HG03342 (cell line): ENCODE measurements at regions not wholly inside any gene's neighbourhood (a gene's known extent, or its start where the extent isn't known, plus 50 kb on each side); places are given as distances from the start of the nearest gene placed in this dataset.

Source experiments
- ATAC-seq: cut with Tn5 transposase; IDR thresholded peaks from one replicate; pipeline ENCODE4 v1.9.1; 2021; ENCODE audit warnings: mild to moderate bottlenecking, moderate library complexity; ENCODE audit not compliant: unreplicated experiment

DNA sequence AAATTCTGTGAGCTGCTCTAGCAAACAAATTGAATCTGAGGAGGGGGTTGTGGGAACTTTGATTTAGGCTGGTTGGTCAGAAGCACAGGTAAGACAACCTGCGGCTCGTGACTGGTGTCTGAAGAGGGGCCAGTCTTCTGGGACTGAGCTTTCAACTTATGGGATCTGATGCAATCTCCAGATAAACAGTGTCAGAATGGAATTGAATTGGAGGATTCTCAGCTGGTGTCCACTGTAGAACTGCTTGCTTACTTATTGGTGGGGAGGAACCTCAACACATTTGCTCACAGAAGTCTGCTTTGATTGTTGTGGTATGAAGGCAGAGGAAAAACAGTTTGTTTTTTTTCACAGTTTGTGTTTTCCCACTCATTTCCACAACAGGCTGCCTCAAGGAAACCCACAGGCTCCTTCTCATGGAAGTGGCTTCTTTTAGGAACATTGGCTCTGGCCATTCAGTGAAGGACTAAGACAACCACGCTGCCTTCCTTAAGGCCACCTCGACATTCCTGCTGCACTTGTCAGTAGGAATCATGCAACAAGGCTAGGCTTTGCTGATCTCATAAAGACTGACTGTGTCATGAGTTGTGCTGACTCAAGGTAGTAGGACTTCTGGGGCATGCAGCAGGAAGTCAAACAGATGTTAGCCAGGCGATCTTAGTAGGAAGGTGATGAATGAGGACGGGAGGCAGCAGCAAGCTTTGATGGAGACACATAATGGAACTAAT lies 104.7 kb downstream of the TSN start:
- no peak for ATAC-seq

DNA sequence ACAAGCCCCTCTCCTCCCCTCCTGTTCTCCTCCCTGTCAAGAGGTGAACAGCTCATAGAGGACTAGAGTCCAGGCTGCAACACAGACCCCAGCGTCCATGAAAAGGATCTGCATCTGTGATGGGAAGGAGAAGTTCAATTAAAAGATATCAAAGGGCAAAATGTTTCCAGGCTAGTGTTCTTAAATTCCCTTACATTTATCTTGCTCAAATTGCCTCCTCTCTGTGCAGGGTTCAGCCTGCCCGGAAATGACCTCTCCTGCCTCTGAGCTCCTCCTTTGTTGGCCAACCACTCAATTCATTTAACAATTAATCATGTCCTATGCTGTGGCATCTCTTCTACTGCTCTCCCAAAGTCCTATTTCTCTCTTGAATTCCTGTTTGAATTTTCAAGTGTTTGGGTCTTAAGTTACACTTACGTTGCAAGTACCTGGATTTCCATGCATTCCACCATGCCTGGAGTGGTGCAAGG lies 105.3 kb downstream of the TSN start:
- ATAC-seq = no peak

DNA sequence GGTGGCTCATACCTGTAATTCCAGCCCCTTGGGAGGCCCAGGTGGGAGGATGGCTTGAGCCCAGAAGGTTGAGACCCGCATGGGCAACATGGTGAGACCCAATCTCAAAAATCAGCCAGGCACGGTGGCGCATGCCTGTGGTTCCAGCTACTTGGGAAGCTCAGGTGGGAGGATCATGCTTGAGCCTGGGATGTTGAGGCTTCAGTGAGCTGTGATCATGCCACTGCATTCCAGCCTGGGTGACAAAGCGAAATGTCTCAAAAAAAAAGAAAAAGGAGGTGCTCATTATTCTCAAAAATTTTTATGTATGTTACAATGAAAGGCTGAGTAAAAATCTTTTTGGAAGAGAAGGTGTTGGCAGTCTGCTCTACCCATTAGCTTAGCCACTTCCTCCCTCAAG lies 106.8 kb downstream of the TSN start:
- no peak for ATAC-seq

DNA sequence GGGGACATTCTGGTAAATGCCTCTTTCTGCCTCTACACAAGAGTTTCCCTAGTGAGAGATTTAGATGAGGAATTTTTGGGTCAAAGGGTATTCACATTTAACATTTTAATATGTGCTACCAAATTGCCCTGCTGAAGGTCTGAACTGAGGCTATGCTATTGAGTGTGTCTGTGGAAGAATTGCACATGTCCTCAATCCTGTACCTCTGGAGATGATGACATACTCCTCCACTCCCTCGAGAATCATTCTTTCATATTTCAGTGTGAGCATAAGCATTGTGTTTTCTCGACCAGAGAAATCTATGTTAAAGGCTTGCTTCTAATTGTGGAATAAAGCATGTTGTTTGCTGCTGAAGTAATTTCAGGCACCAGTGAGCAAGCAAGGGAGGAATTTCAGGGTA lies 110.5 kb downstream of the TSN start:
- ATAC-seq = no peak

DNA sequence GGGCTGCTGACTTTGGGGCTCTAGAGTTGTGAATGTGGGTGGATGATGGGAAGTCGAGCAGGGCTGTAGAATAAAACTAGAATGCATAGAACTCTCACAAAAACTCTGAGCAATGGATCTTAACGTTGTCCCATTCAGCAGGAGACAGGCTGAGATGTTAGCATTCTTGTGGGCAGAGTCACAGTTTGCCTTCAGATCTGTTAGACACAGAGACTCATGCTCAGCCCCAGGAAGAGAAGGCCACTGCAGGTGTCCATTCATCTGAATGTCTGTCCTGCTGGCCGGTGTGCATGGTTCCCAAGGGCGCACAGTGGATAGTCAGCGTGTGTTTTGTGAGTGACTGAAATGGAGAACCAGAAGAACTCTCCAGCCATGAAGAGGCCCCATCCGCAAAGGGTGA lies 111.3 kb downstream of the TSN start:
- ATAC-seq = no peak

DNA sequence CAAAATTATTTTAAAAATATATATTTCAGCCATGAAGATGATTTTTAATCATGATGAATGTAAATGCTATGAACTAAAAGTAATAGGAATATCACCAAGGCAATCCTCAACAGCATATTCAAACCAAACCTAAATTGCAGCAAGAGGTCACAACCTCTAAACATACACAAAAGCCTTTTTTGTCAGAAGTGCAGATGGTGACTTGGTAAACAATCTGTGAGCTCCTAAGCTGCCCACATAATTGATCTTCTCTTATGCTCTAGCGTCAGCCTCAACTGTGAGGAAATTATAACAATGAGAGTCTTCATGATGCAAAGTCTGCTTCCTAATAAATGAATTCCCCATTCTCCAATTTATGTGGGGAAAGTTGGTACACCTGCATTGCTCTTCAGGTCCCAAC lies 113.2 kb downstream of the TSN start:
- no peak for ATAC-seq

DNA sequence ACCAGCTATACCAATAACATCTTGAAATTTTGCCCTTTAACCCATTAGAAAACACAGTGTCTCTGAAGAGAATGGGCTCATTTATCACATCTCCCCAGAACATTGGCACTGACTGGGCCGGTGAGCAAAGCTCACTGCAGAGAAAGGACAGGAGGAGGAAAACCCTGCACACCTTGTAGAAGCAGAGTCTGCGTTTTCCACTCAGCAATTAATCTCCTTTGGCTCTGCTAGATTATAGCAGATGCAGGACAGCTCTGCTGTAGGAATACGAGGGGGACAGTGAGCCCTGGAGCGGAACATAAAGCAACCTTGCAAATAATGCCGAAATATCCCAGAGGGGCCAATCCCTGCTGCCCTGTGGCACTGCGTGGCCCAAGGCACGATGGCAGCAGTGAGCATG lies 113.9 kb downstream of the TSN start:
- ATAC-seq = no peak

DNA sequence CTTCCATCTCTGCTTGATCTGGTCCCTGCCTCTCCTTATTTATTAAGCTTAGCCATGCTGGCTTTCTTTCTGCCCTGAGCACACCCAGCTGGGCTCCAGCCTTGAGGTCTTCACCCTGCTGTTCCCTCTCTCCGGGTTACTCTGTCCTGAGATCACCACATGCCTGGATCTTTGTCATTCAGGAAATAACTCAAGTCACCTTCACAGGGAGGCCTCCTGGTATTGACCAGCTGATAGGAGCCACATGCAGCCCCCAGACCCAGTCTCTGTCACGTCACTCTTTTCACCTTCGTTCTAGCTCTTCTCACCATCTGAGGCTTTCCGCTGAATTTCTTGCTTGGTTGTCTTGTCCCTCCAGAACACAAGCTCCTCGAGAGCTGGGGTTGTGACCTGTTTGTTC lies 114.4 kb downstream of the TSN start:
- no peak for ATAC-seq

DNA sequence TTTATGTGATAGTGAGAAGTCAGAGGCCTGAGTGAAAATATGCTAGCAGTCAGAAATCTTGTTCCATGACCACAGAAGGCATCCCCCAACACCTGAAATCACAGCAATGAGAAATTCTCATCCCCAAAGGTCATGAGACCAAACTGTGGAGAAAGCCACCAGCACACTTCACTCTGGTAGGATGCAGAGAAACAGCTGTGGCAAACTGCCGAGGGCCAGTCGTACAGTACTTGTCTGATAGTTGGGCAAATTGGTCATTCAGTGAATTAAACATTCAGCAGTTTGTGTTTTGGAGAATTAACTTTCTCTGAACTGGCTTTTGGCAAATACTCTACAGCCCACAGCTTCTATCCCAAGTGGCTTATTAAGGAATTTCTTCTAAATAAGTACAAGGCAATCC lies 117.2 kb downstream of the TSN start:
- ATAC-seq = no peak

DNA sequence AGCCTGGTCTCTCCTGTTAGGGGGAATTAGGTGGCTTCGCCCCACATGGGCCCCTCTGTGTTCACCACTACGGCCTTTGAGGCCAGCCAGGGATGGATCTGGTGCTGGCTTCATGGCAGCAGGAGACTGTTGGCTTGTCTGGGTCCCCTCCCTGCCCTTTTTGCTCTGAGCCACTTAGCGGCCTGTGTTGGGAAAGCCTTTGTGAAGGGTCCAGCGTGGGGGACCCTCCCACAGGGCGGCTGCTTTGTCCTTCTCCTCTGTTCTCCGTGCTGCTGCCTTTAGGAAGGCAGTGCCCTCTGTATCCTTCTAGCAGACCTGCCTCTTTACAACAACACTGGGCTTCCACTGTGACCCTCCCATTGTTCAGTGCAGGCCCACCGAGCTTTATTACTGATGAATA lies 118.4 kb downstream of the TSN start:
- no peak for ATAC-seq

DNA sequence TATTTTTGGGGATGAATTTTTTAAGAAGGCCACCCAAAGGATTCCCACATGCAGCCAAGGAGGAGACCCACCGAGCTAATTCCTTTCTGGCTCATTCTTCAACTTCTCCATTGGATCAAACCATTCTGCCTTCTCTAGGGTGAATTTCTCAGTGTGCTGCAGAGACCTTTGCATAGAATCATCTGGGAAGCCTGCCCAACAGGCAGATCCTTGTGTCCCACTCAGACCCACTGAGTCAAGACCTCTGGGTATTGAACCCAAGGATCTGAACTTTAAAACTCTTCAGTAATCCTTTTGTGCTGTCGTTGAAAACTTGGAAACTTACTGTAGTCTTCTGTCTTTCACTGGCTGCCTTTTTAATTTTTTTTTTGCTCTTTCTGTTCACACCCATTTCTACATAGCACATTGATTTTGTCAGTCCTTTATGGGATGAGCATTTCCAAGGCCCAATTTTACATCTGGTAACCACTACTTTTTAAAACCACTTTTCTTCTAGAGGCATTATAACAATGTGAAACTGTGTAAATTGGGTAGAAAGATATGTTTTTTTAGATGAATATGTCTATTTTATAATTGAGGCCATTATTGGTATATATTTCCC lies 120.2 kb downstream of the TSN start:
- no peak for ATAC-seq

DNA sequence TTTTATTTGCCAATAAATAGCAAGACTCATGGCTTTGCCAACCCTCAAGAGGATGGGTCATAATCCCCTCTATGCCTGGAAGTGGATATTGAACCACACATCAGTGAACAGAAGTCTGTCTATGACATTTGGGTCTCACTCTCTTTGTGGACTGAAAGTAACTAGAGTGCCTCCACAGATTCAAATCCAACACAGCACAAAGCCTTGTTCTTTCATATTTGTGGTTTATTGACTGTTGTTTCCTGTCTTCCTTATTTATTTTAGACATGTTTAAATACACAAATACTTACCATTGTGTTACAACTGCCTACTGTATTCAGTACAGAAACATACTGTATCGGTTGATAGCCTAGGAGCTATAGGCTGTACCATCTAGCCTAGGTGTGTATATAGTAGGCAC lies 121.9 kb downstream of the TSN start:
- ATAC-seq = no peak

DNA sequence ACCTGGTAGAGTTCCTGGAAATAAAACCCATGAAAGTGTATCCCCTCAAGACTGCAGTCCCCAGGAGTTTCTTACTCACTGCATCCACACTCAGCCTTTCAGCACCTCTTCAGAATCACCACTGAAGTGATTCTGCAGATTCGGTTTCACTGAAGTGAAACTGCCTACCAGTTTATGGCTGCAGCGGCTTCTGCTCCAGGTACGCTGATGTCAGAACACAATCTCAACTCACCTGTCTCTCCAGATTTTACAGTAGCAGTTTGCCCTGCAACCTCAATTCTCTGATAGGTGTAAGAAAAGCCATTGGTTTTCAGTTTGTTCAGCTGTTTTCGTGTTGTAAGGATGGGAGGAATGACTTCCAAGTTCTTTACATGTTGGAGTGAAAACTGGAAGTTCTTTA lies 124.8 kb downstream of the TSN start:
- no peak for ATAC-seq

DNA sequence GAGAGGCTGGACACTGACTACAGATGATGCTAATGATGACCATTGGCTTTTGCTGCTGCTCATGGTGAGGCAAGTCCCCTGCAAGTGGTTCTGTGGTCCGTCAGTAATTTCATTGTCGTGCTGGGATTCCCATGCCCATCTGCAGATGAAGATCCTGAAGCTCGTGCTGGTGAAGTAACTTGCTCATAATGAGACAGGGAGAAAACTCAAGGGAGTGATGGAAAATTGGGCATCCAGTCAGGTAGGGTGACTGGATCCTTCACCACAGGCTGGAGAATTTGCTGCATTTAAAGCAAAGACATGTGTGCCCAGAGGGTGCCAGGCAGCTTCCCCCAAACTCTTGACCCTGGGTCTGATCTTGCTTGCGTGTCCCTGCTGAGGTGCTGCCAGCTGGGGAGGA lies 125.6 kb downstream of the TSN start:
- ATAC-seq = no peak

DNA sequence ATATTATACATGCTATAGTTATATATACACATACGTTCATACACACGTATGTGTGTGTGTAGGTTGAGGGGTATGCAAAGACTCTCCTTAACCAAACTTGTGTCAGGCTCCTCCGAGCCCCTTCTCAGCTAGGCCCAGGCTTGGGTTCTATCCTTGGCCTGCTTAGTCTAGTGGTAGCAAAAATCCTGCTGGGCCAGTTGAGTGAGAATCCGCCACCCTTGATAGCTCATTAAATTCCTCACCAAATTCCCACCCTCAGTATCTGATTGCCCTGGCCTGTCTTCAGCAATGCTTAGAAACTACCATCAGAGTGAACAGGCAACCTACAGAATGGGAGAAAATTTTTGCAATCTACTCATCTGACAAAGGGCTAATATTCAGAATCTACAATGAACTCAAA lies 126.5 kb downstream of the TSN start:
- ATAC-seq = no peak

DNA sequence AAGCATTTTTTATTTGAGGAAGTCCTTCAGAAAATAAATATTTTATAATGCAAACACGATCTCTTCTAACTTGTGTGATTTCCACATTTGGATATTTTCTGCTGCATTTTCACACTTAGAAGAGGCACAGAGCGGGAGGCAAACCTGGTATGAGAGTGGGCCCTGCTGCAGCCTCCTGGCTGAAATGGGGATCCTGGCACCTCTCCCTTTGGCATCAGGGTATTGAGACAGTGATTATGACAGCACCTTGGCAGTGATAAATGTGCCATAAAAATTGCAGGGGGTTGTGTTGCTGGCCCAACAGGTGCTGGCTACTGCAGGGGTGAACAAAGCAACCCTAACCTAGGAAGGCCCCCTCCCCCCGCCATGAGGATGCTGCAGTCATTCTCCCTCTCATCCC lies 128.6 kb downstream of the TSN start:
- no peak for ATAC-seq

DNA sequence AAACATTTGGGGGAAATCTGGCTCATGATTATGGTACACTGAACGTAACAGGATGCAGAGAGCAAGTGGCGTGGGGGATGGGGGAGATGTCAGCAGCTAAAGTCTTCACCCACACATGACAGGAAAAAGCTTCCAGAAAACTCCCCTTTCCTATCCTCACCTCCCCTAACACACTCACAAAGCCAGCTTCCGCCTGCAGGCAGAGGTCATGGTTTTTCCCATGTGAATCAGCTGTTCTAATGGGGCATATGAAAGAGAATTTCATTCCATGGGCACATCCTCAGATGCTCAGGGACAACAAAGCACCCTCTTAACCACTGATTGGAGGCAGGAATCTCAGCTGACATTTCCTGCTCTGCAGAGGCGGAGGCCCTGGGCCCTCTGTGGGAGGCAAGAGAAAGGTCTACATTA lies 129.1 kb downstream of the TSN start:
- no peak for ATAC-seq

DNA sequence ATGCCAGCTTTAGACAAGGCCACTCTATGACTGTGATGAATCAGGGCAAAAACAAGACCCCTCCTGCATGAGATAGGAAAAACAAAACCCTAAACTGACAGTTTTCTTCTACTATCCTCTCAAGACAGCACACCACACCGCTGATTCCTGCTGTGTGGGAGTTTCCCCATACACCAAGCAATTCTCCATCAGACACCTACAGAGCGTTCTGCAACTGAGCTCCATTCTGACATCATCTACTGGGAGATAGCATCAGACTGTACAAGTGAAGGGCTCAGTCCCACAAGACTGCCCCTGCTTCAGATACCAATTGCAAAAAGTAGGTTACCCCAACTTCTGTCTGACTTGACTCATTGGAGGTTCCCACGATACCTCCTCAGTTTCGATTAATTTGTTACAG lies 130.6 kb downstream of the TSN start:
- ATAC-seq = no peak

DNA sequence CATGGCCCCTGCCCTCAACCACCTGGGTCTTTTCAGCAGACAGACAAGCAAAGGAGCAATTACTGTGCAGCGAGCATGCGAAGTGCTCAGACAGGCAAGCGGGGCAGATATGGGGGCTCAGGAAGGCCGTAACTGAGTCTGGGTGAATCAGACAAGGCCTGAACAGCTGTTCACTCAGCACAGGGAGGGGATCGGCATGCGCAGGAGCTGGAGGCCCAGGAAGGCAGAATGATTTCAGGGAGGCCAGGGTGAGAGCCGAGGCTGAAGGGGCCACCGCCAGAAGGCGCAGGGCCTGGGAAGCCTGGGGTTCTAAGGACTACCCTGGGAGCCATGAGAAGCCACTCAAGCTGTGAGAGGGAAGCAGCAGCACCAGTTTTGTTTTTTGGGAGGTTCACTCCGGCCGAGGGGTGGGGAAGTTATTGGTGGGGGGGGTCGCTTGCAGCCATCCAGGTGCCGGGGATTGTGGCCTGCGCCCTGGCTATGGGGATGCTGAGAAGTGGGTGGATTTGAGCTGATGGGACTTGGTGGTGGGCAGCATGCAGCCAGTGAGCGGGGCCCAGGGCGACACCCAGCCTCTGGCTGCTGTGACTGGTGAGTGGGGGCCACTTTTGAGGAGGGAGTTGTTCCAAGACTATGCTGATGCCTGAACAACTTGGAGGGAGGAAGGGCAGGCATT lies 132.2 kb downstream of the TSN start:
- ATAC-seq = peak; percentile 23

DNA sequence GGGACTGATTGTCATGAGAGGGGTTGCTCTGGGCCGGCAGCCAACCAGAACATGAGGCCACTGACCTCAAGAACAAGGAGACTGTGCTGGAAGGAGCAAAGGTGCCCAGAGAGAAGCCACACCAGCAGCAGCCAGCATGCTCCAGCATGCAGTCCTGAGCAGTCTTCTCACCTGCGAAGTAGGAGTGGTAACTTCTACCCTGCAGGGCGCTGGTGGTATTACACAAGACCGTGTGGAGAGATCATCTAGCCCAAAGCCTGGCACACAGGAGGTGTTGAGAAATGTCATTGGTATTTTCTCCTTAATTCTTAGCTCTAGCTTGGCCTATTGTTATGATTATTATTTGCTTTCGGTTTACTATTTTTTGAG lies 132.7 kb downstream of the TSN start:
- peak; percentile 92 for ATAC-seq

DNA sequence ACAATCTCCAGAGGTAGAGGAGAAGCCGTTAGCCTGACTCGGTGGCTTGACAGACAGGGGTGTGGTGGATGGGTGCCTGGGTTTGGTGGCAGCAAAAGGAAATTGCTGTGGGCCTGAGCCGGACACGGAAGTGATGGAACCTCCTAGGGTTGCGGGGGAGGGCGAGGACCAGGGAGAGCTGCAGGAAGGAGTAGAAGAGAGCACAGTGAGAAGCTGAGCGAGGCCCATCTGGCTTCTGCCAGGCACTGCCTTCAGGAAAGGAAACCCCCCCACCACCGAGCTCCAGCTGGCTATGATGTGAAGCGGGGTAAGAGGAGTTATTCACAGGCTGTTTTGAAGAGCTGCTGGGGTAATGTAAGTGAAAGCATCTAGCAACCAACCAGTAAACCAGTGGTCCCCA lies 134.6 kb downstream of the TSN start:
- ATAC-seq = no peak
